ENCODE measurements at regions not wholly inside any gene's neighbourhood (a gene's known extent, or its start where the extent isn't known, plus 50 kb on each side); places are given as distances from the start of the nearest gene placed in this dataset.

DNA sequence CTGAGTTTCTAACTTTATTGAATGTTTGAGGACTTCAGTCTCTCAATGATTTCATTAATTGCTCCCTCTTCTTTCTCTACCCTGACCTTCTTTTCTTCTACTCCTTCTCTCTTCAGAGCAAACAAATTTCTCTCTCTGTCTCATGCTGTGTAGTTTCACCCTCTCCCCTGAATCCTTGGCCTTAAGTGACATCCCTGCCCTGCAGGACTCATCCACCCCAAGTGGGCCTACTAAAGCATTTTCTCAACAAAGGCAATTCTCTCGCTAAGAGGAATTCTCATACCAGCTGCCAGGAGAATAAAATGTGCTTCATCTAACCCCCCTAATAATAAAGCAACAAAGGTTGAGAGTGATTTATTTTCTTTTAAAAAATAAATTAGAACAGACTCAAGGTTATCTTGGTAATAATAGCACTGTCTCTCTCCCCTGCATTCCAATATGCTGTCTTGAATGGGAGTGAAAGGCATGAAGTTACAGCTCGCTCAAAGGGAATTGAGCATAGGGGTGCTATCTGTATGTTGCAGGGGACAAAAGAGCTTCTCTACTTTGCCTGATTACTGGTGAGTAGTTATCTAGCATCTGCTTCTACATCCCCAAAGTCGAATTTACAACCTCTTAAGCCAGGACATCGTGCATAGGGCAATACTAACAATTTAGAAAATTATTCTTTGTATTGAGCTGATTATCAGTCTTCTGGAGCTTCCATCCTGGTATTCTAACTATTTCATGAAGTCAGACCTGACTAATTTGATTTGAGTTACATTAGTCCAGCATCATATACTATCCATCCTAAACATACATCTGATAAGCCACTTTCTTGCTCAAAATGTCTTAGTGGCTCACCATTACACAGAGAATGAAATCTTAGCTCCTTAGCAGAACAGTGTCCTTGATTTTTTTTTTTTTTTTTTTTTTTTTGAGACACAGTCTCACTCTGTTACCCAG is 76.9 kb upstream of the DNAJC19 start:
- no peak for TF ChIP-seq EZH2phosphoT487 (IDR thresholded peaks at IDR 0.05; ENCODE audit: low read depth)
- TF ChIP-seq, protein P1, sequence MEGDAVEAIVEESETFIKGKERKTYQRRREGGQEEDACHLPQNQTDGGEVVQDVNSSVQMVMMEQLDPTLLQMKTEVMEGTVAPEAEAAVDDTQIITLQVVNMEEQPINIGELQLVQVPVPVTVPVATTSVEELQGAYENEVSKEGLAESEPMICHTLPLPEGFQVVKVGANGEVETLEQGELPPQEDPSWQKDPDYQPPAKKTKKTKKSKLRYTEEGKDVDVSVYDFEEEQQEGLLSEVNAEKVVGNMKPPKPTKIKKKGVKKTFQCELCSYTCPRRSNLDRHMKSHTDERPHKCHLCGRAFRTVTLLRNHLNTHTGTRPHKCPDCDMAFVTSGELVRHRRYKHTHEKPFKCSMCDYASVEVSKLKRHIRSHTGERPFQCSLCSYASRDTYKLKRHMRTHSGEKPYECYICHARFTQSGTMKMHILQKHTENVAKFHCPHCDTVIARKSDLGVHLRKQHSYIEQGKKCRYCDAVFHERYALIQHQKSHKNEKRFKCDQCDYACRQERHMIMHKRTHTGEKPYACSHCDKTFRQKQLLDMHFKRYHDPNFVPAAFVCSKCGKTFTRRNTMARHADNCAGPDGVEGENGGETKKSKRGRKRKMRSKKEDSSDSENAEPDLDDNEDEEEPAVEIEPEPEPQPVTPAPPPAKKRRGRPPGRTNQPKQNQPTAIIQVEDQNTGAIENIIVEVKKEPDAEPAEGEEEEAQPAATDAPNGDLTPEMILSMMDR (IDR thresholded peaks at IDR 0.05; ENCODE audit: low read depth, low read length): no peak

Measured in OCI-LY3 (cell line).